HG02884 (cell line): ENCODE measurements at regions not wholly inside any gene's neighbourhood (a gene's known extent, or its start where the extent isn't known, plus 50 kb on each side); places are given as distances from the start of the nearest gene placed in this dataset.
"Not testable (repeated sequence)": the region's sequence is repeated elsewhere in the genome, so short reads cannot be mapped to it uniquely, and the experiment has no call there.

Source experiments
- ATAC-seq: cut with Tn5 transposase; IDR thresholded peaks from one replicate; pipeline ENCODE4 v1.9.1; 2021; ENCODE audit warnings: mild to moderate bottlenecking, moderate library complexity; ENCODE audit not compliant: unreplicated experiment

- ATAC-seq, result no peak
These were observed 286.5 kb upstream of the B3GALT2 start for GRCh38 chr1:193472838-193473398.

GRCh38 chr1:193472430-193472829 lies 286.0 kb upstream of the B3GALT2 start:
- no peak for ATAC-seq

GRCh38 chr1:193471981-193472380 lies 285.6 kb upstream of the B3GALT2 start:
- ATAC-seq, result no peak

GRCh38 chr1:193463326-193463932 lies 277.0 kb upstream of the B3GALT2 start:
- ATAC-seq, result no peak

GRCh38 chr1:193462629-193463320 lies 276.4 kb upstream of the B3GALT2 start:
- no peak for ATAC-seq

GRCh38 chr1:193458628-193459027 lies 272.2 kb upstream of the B3GALT2 start:
- no peak for ATAC-seq

GRCh38 chr1:193457676-193458075 lies 271.3 kb upstream of the B3GALT2 start:
- ATAC-seq, result no peak

- peak; percentile 64 for ATAC-seq
These were observed 270.4 kb upstream of the B3GALT2 start for GRCh38 chr1:193456811-193457280.

- ATAC-seq, result no peak
These were observed 265.2 kb upstream of the B3GALT2 start for GRCh38 chr1:193451606-193452005.

- no peak for ATAC-seq
These were observed 264.6 kb upstream of the B3GALT2 start for GRCh38 chr1:193451001-193451400.

GRCh38 chr1:193448682-193449461 lies 262.5 kb upstream of the B3GALT2 start:
- ATAC-seq, result peak; percentile 88

GRCh38 chr1:193443886-193444285 lies 257.5 kb upstream of the B3GALT2 start:
- no peak for ATAC-seq

GRCh38 chr1:193438771-193439170 lies 252.4 kb upstream of the B3GALT2 start:
- peak; percentile 81 for ATAC-seq

- ATAC-seq, result peak; percentile 6
These were observed 251.9 kb upstream of the B3GALT2 start for GRCh38 chr1:193438312-193438711.

- peak; percentile 83 for ATAC-seq
These were observed 251.4 kb upstream of the B3GALT2 start for GRCh38 chr1:193437785-193438184.

GRCh38 chr1:193437333-193437732 lies 250.9 kb upstream of the B3GALT2 start:
- not testable (repeated sequence) for ATAC-seq

- ATAC-seq, result no peak
These were observed 249.4 kb upstream of the B3GALT2 start for GRCh38 chr1:193435781-193436180.

GRCh38 chr1:193434319-193434718 lies 247.9 kb upstream of the B3GALT2 start:
- ATAC-seq, result no peak

- no peak for ATAC-seq
These were observed 247.2 kb upstream of the B3GALT2 start for GRCh38 chr1:193433599-193433998.

GRCh38 chr1:193432979-193433587 lies 246.7 kb upstream of the B3GALT2 start:
- no peak for ATAC-seq
